NCI-H1048 (cell line): ENCODE measurements at regions not wholly inside any gene's neighbourhood (a gene's known extent, or its start where the extent isn't known, plus 50 kb on each side); places are given as distances from the start of the nearest gene placed in this dataset.

Source experiments
- DNase-seq: peaks from one replicate; lab custom pipeline; 2025; lab: John Stamatoyannopoulos, UW

DNA sequence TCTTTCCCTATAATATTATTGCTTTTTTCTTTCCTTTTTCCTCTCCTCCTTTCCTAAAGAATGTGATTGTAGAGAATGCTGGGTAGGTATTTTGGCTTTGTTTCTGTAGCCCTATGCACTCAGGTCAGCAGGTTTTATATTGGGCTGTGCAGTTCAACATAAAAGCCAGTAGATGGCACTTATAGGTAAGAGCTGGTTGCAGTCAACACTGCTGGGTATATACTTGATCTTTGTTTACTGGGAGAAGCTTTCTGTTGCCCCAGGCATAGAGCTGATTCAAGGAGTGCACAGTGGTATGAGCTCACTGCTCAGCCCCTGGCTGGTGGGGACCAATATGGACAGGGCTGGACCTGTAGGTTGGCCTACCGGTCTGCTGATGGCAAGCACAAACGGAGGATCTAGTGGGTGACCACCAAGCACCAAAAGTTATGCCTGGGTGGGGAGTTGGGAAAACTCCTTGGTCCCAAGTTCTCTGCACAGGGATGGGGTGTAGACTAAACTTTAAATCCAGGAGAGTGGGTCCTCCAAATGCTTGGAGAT is 378.9 kb downstream of the PMP22 start:
- DNase-seq, result no peak

DNA sequence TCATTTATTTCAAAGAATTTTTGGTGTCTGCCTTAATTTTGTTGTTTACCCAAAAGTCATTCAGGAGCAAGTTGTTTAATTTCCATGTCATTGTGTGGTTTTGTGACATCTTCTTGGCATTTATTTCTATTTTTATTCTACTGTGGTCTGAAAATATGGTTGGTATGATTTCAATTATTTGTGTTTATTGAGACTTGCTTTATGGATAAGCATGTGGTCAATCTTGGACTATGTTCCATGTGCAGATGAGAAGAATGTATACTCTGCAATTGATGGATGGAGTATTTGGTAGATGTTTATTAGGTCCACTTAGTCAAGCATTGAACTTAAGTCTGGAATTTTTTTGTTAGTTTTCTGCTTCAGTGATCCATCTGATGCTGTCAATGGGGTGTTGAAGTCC is 383.0 kb downstream of the PMP22 start:
- no peak for DNase-seq

DNA sequence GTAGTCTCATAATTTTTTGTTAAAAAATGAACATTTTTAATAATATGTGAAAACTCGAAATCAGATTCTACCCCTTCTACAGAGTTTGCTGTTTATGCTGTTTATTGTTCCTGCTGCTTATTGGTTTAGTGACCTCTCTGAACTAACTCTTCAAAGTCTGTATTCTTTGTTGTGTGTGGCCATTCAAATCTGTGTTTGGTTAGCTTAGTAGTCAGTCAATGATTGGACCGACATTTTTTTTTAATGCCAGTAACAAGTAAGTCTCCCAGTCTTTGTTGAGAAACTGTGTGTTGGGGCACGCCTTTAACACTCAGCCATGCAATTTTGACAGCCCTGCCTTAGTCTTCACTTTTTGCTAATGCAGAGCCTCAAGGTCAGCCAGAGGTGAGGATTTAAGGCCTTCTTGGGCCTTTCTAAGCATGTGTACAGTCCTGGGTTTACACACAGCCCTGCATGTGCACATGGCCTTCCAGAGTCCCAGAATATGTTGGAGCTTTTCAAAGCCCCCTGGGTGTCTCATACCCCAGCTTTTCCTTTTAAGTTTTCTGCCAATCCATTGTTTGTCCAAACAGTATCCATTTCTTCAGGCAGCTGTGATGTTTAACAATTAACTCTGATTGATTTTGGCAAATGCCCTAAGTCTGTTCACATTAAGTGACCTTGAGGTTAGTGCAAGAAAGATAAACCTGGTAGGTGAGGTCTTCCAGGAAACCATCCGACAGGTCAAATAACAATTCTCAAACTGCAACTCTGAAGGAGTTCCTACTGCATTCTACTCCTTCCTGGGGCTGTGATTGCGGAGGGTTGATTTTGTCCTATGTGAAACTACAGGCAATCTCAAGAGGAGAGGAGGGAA is 389.3 kb downstream of the PMP22 start:
- DNase-seq, result no peak

DNA sequence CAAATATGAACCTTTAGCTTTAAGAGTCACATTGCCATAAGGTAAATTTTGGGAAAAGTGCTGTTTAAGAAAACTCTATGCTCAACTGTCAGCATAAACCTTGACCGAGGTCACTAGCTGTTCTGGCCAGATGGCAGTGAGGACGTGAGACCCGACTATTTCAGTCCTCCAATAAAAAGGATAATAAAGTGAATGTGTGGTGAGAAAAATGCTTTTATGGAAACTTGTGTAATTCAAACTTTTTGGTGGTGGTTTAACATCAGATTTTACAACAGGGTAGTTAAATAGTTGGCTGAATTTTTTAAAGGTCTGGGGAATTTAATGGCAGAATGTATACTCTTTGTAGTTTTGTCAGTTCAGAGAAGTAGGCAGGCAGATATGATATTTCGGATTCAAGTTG is 391.1 kb downstream of the PMP22 start:
- no peak for DNase-seq

DNA sequence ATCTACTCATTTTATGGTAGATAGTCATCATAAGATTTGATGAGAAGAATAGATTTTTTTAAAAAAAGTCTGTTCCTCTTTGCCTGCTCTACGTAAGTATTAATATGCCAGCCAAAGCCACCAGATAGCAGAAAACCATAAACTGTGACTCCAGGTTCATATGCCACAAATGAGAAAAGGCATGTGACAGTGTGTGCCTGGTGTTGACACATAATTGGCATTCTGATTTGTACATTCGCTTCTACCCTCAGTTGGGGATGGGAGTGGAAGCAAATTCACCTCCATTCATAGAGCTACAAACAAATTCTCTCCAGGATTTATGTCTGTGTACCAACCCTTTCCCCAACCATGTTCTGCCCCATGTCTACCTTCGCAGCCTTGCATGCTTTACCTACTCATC is 391.6 kb downstream of the PMP22 start:
- DNase-seq, result no peak

DNA sequence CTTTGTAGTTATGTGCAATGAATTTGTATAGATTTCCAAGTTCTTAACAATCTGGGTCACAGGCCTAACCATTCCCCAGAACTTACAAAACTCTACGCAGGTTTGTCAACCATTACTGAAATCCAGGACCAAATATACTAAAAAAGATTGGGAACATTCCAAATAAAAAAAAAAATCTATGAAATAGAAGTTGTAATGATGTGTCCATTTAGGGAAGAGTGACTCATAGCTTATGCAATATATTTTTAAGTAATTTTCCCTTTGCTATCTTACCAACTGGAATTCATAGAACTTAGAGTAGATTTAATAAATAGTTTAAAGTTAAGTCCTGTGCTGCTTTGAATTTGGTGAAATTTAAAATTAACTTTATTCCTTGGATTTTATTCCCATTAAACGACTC is 393.2 kb downstream of the PMP22 start:
- no peak for DNase-seq

DNA sequence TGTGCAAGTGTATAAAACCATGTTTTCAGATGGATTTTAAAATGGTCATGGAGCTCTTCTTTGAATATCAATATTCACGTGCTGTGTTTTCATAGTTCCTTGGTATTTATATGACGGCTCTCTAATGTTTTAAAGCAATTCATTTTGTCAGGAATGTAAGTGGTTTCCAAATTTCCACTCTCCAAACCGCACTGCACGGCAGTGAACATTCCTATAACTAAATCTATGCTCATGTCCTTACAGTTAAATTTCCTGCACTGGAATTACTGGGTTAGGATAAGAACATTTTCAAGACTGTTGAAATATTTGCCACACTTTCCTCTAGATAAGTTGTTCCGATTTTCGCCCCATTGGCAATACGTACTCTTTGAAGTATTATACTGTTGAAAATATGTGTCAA is 398.9 kb downstream of the PMP22 start:
- DNase-seq, result no peak

DNA sequence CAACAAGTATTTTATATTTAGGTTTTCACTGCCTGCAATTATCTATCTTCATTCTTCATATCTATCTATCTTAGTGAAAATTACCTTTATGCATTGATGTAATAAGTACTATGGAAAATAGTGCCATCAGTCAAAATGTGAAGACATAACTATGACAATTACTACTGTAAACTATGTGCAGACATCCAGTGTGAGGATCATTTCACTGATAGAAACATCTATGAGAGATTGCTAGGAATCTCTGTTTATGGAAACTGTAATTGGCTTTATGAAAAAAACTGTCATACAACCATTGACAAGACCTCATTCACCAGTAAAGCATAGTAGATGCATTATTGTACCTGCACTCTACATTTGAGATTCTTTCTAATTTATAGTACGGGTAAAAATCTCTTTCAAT is 401.0 kb downstream of the PMP22 start:
- no peak for DNase-seq

DNA sequence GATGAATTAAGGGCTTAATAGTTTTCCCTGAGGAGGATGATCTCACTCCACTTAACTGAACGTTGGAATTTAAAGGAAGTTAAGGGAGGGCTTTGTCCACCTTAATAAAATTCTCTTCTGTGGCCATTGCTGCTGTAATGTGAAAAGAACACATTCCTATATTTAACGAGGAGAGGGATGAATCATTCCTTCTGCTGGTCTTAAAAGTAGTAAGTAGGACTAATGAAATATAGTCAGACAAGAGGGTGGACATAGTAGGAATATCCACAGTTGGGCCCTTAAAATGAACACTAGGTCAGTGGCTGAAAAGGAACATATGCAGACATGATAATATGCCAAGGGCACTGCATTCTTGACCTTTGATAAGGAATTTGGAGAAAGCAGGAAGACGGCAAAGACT is 405.6 kb downstream of the PMP22 start:
- DNase-seq, result no peak

DNA sequence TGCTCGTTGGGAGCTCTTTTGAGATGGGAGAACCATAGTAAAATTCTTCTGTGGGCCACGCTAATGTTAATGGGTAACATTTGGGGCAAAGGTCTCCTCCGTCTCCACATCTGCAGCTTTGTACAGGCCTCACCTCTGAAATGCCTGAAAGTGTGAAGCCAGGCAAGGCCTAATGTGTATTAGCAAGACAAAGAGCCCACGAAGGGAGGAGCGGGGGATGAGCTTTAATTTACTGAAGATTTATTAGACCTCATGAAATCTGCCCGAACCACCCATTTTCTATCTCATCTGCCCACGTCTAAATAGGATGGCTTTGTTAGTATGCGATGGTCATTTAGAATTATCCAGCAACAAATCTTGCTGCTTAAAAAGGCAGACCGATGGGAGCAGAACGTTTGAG is 408.9 kb downstream of the PMP22 start:
- DNase-seq, result no peak

DNA sequence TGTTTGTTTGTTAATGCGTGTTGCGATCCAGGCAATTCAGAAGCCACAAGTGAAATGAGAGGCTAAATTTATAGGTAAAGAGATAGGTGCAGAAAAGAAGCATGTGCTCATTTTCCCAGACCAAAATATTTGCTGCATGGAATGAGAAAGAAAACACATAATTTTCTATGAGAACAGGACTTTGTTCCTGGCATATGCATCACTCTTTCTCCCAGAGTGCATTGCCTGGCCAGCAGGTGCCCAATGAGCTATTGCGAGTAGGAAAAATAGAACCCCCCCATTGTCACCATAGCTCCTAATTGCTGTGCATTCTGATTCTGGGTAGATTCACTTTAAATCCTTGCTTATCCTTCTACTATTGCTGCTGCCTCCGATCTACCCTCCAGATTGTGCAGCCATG is 410.4 kb downstream of the PMP22 start:
- no peak for DNase-seq

DNA sequence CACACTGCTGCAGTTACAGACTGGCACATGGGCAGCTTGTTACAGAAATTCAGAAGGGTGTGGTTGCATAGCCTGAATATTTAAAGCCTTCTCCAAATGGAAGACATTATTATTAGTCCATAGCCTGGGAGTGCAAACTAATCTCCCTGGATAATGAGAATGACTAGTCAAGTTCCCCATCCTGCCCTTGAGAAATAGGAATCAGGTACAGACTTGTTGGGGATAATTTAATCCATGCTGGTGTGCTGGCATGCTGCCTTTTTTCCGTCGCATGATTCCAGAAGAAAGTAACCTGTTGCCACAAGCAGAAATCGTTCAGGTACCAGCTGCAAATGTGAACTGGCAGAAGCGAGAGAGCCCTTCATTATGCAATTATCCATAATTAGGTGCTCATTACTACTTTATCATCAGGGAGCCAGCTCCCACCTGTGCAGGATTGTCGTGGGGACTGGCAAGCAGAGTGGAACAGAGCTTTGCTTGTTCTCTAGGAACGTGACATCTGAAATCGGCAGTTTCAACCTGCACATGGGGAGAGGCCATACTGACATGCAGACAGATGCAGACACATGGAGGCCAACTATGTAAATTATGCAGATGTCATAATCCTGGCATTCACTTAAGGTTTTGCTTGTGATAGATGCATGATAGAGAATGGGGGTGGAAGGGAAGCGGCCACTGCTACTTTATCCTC is 419.4 kb downstream of the PMP22 start:
- DNase-seq, result peak; percentile 89

DNA sequence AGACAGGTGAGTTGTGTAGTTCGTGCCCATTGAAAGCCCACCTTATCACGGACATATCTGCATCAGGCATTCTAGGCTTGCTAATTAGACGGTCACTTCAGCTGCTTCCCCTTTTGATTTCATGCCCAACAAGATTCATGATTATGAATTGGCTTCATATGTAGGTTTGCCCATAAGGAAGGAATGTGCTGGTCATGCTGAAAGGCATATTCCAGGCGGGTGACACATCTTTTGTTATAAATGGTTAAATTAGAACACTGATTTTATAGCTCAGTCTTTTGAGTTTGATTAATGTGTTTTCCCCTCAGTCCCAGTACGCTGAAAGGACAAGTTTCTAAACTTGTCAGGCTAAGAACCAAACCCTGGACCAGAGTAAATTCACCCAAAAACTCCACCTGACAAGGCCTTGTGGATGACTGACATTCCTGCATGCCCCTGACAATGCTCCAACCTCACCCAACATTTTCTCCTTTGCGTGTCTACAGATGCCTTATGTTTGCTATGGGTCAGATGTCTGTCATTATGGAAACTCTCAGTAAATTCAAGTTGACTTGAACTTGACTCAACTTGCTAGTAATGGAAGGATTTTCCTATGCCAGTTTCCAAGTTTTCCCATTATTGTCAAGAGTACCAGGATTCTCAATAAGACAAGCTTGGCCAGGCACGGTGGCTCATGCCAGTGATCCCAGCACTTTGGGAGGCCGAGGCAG is 421.9 kb downstream of the PMP22 start:
- no peak for DNase-seq

DNA sequence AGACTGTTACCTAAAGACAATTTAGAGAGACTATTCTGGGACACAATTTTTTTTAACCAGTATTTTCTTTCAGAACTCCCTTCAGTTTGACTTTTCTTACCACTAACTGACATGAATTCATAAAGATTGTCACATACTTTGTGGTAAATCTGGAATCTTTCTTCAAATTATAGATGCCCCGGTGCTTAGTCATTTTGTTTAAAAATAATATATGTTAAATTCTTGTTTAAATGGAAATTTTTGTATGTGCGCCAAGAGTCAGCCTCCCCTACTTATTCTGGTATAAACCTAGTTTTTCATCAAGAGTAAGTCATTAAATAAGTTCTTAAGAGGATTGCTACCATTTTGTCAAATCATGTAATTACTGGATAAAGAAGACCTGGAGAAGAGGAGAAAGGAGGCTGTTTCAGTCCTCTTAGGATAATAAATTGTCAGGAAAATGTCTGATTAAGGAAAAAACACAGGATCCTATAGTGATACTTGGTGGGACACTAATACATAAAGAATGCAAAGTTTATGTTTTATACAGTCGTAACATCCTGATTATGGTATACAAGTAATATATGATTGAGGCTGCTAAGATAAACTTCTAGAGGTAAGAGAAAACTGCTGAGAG is 424.4 kb downstream of the PMP22 start:
- no peak for DNase-seq

DNA sequence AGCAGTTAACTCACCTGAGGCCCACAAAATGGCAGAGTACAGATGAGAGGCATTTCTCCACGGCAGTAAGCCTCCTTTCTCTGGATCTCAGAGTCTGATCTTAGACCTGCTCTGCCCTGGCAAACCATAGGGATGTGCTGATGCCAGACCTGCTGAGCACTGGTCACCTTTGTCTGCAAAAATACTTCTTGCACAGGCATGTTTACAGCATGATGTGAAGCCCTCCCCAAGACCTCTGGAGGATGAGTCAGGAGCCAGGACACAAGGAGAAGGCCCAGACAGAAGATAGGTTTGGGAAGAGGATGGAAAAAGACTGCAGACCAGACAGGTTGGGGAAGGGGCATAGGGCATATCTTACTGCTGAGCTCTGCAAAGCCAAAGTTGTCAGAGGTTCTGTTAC is 426.6 kb downstream of the PMP22 start:
- no peak for DNase-seq

DNA sequence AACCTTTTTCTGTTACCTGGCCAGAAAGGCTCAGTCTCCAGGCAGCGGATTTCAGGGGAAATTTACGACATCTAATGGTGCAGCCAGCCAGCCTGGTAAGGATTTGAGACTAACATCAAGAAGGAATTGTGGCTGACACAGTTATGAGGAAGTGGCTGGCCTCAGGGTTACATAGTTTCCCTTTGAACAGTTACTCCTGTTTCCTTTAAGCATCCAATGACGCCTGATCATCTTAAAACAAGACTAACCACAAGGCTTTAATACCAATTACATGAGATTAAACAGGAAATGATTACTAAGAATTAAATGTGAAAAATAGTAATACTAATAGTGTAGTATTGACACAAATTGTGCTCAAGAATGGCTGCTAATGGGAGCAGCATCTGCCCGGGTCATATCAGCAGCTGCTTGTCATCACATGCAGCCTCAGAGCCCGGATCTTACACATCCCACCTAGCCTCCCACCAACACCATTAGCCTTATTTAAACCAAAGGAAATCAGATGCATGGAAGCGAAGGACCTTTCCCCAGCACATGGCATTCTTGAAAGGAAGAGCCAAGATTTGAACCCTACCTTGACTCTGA is 431.8 kb downstream of the PMP22 start:
- peak; percentile 5 for DNase-seq

DNA sequence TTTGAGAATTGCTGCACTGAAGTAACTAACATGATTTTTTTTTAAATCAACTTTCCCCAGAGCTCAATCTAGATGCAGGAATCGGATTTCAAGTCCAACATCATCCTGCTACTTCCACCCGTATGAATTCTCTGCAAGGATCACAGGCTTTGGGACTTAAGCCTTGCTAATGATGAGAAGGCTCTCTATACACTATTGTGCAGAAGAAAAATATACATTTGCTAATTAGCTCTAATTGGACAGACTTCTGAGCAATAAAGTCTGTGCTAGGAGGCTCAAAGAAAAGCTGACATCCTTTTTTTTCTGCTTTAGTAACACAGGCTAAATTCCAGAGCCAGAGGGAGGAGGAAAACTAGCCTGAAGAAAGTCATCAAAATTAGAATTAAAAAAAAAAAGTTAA is 433.6 kb downstream of the PMP22 start:
- DNase-seq, result no peak

DNA sequence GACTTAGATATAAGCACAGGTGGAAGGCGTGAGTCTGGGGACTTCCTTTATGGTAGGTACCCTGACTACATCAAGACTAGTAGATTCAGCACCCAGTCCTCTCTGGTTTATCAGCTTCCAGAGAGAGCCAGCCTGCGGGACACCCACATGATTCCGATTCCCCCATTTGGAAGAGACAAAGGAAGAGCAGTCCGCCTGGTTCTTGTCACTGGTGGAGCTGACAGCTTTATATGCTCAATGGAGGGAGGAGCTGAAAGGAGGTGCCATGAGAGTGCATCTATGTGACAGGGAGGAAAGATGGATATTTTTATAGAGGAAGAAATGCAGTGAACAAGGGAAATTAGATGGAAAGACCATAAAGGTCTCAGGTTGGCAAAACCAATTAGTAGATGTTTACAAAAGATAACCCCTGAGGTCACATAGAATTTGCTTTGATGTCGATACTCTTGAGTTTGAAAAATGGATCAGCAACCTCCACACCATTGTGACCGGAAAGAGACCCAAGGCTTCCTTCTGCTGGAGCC is 437.7 kb downstream of the PMP22 start:
- no peak for DNase-seq

DNA sequence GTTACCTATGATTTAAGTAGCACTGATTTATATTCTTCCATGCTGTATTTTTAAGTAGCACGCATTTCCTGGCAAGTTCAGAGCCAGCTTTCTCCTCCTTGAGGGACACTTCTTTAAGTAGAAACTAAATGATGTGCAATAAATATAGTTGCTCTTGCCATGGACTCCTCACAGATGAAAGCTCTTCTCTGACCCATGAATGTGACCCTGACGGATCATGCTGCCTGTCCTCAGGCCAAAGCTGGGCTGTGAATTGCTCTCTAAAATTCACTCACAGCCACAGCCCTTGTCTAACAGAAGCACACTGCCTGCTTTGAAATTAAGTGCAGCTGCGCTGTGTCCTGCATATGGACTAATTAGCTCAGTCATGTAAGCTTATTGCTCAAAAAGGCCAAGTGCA is 438.8 kb downstream of the PMP22 start:
- no peak for DNase-seq

DNA sequence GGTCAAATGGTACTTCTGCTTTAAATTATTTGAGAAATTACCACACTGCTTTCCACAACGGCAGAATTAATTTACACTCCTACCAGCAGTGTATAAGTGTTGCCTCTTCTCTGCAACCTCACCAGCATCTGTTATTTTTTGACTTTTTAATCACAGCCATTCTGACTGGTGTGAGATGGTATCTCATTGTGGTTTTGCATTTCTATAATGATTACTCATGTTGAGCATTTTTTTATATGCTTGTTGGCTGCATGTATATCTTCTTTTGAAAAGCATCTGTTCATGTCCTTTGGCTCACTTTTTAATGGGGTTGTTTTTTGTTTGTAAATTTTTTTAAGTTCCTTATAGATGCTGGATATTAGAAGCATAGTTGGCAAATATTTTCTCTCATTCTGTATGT is 446.7 kb downstream of the PMP22 start:
- no peak for DNase-seq

DNA sequence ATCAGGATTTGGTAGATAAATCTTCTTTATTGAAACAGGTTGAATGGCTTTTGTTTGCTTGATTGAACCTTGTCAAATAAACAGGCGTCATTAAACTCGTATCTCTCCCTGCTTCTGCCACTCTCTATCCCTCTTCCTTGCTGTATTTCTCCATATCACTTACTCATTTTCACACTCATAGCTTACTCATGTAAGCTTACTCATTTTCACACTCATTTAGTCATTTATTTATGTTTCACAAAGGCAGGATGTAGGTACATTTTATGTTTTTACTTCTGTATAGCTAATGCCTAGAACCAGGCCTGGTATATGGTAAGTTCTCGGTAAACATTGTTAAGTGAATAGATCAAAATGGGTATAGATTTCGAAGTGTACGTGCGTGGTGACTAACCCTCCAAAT is 450.0 kb downstream of the PMP22 start:
- DNase-seq, result no peak
